SJCRH30 (cell line): ENCODE measurements at regions not wholly inside any gene's neighbourhood (a gene's known extent, or its start where the extent isn't known, plus 50 kb on each side); places are given as distances from the start of the nearest gene placed in this dataset.

Experiments
- DNase-seq, 2 experiments: peaks; one replicate each; pipeline ENCODE4 v3.0.0-alpha.2; 2015 to 2020
- H3K27ac ChIP-seq: fragments of 250-450 bp; sonication (Bioruptor Pico); 2 replicates; pipeline ENCODE4 v1.5.1; 2020; ENCODE audit warnings: mild to moderate bottlenecking, moderate library complexity
- H3K27me3 ChIP-seq: fragments of 250-450 bp; sonication (Bioruptor Pico); 2 replicates; pipeline ENCODE4 v1.5.1; 2020; ENCODE audit warnings: mild to moderate bottlenecking, moderate library complexity
- H3K36me3 ChIP-seq: fragments of 250-450 bp; sonication (Bioruptor Pico); 2 replicates; pipeline ENCODE4 v1.5.1; 2020; ENCODE audit warnings: mild to moderate bottlenecking, moderate library complexity
- H3K4me1 ChIP-seq: fragments of 250-450 bp; sonication (Bioruptor Pico); 2 replicates; pipeline ENCODE4 v1.5.1; 2020; ENCODE audit warnings: mild to moderate bottlenecking, moderate library complexity
- H3K4me3 ChIP-seq: fragments of 250-450 bp; sonication (Bioruptor Pico); 2 replicates; pipeline ENCODE4 v1.5.1; 2020; ENCODE audit warnings: mild to moderate bottlenecking, moderate library complexity
- H3K9me3 ChIP-seq: fragments of 250-450 bp; sonication (Bioruptor Pico); replicated peaks from 2 replicates; pipeline ENCODE4 v1.5.1; 2020; ENCODE audit warnings: mild to moderate bottlenecking, moderate library complexity

- Histone ChIP-seq H3K27me3 (no peaks in the 10 kb centered on the region), H3K4me3 (no peak overlapping the region), H3K36me3 (no peaks in the 10 kb centered on the region), H3K9me3 (no peaks in the 10 kb centered on the region), H3K4me1 (no peaks in the 10 kb centered on the region), H3K27ac (no peak overlapping the region)
- DNase-seq = no peak
These were observed 89.1 kb upstream of the COL24A1 start for GRCh38 chr1:86245566-86246190.

GRCh38 chr1:86239894-86240293 is 83.3 kb upstream of the COL24A1 start:
- no peak for DNase-seq
- no peaks in the 10 kb centered on the region for H3K27me3 ChIP-seq
- H3K9me3 ChIP-seq = 0 out of 2 replicates have a peak, but pooled peaks cover 3% of the 10 kb centered on the region
- H3K27ac ChIP-seq = no peak overlapping the region
- no peaks in the 10 kb centered on the region for H3K4me1 ChIP-seq
- H3K36me3 ChIP-seq = no peaks in the 10 kb centered on the region
- H3K4me3 ChIP-seq = no peak overlapping the region

GRCh38 chr1:86239490-86239889 is 82.9 kb upstream of the COL24A1 start:
- Histone ChIP-seq H3K36me3 (no peaks in the 10 kb centered on the region), H3K9me3 (0 out of 2 replicates have a peak, but pooled peaks cover 3% of the 10 kb centered on the region), H3K4me3 (no peak overlapping the region), H3K4me1 (no peaks in the 10 kb centered on the region), H3K27me3 (no peaks in the 10 kb centered on the region), H3K27ac (no peak overlapping the region)
- no peak for DNase-seq

GRCh38 chr1:86238226-86238625 is 81.7 kb upstream of the COL24A1 start:
- DNase-seq = no peak
- Histone ChIP-seq H3K27me3 (no peaks in the 10 kb centered on the region), H3K27ac (no peak overlapping the region), H3K4me3 (no peak overlapping the region), H3K4me1 (no peaks in the 10 kb centered on the region), H3K36me3 (no peaks in the 10 kb centered on the region), H3K9me3 (0 out of 2 replicates have a peak, but pooled peaks cover 3% of the 10 kb centered on the region)

GRCh38 chr1:86235852-86236251 is 79.3 kb upstream of the COL24A1 start:
- DNase-seq = no peak
- Histone ChIP-seq H3K27ac (no peak overlapping the region), H3K9me3 (0 out of 2 replicates have a peak, but pooled peaks cover 3% of the 10 kb centered on the region), H3K4me3 (no peak overlapping the region), H3K36me3 (no peaks in the 10 kb centered on the region), H3K27me3 (no peaks in the 10 kb centered on the region), H3K4me1 (no peaks in the 10 kb centered on the region)

GRCh38 chr1:86233403-86233802 is 76.8 kb upstream of the COL24A1 start:
- DNase-seq = no peak
- Histone ChIP-seq H3K9me3 (0 out of 2 replicates have a peak, but pooled peaks cover 3% of the 10 kb centered on the region), H3K4me1 (no peaks in the 10 kb centered on the region), H3K4me3 (no peak overlapping the region), H3K27ac (no peak overlapping the region), H3K36me3 (no peaks in the 10 kb centered on the region), H3K27me3 (no peaks in the 10 kb centered on the region)

GRCh38 chr1:86231076-86231475 is 74.5 kb upstream of the COL24A1 start:
- Histone ChIP-seq H3K4me3 (no peak overlapping the region), H3K9me3 (no peaks in the 10 kb centered on the region), H3K4me1 (peaks cover 12% of the 10 kb centered on the region), H3K27ac (no peak overlapping the region), H3K27me3 (no peaks in the 10 kb centered on the region), H3K36me3 (no peaks in the 10 kb centered on the region)
- DNase-seq = peak; percentile 14 to 37

- no peak for DNase-seq
- Histone ChIP-seq H3K9me3 (no peaks in the 10 kb centered on the region), H3K27me3 (no peaks in the 10 kb centered on the region), H3K4me3 (no peak overlapping the region), H3K4me1 (peaks cover 20% of the 10 kb centered on the region), H3K27ac (no peak overlapping the region), H3K36me3 (no peaks in the 10 kb centered on the region)
These were observed 72.9 kb upstream of the COL24A1 start for GRCh38 chr1:86229405-86229975.

GRCh38 chr1:86228546-86228945 is 72.0 kb upstream of the COL24A1 start:
- no peak for DNase-seq
- Histone ChIP-seq H3K4me1 (peaks cover 26% of the 10 kb centered on the region), H3K9me3 (no peaks in the 10 kb centered on the region), H3K36me3 (no peaks in the 10 kb centered on the region), H3K4me3 (no peak overlapping the region), H3K27me3 (no peaks in the 10 kb centered on the region), H3K27ac (no peak overlapping the region)

- Histone ChIP-seq H3K4me1 (peaks cover 26% of the 10 kb centered on the region), H3K27me3 (no peaks in the 10 kb centered on the region), H3K36me3 (no peaks in the 10 kb centered on the region), H3K9me3 (no peaks in the 10 kb centered on the region), H3K27ac (no peak overlapping the region), H3K4me3 (no peak overlapping the region)
- DNase-seq = peak; percentile 30 to 76
These were observed 70.5 kb upstream of the COL24A1 start for GRCh38 chr1:86227026-86227425.

- DNase-seq = peak in 1 of 2 experiments; percentile 8
- no peak overlapping the region for H3K4me3 ChIP-seq
These were observed 69.6 kb upstream of the COL24A1 start for GRCh38 chr1:86226204-86226603.

GRCh38 chr1:86224651-86225310 is 68.2 kb upstream of the COL24A1 start:
- no peaks in the 10 kb centered on the region for H3K36me3 ChIP-seq
- H3K4me3 ChIP-seq = no peak overlapping the region
- H3K4me1 ChIP-seq = peaks cover 26% of the 10 kb centered on the region
- DNase-seq = peak; percentile 6 to 42
- no peaks in the 10 kb centered on the region for H3K9me3 ChIP-seq
- H3K27ac ChIP-seq = no peak overlapping the region
- no peaks in the 10 kb centered on the region for H3K27me3 ChIP-seq

More at GRCh38 chr1:86226204-86226603, 69.6 kb upstream of the COL24A1 start:
- H3K27ac ChIP-seq = no peak overlapping the region
- no peaks in the 10 kb centered on the region for H3K27me3 ChIP-seq
- H3K36me3 ChIP-seq = no peaks in the 10 kb centered on the region
- H3K9me3 ChIP-seq = no peaks in the 10 kb centered on the region
- peaks cover 26% of the 10 kb centered on the region for H3K4me1 ChIP-seq

GRCh38 chr1:86218859-86219258 is 62.3 kb upstream of the COL24A1 start:
- H3K4me3 ChIP-seq = no peak overlapping the region
- H3K27me3 ChIP-seq = no peaks in the 10 kb centered on the region
- H3K27ac ChIP-seq = no peak overlapping the region
- H3K4me1 ChIP-seq = no peaks in the 10 kb centered on the region
- 0 out of 2 replicates have a peak, but pooled peaks cover 2% of the 10 kb centered on the region for H3K9me3 ChIP-seq
- no peak for DNase-seq
- H3K36me3 ChIP-seq = no peaks in the 10 kb centered on the region

- Histone ChIP-seq H3K4me3 (no peak overlapping the region), H3K27ac (no peak overlapping the region), H3K36me3 (no peaks in the 10 kb centered on the region), H3K27me3 (no peaks in the 10 kb centered on the region), H3K9me3 (0 out of 2 replicates have a peak, but pooled peaks cover 2% of the 10 kb centered on the region), H3K4me1 (no peaks in the 10 kb centered on the region)
- no peak for DNase-seq
These were observed 58.0 kb upstream of the COL24A1 start for GRCh38 chr1:86214605-86215004.

- H3K4me3 ChIP-seq = no peak overlapping the region
- H3K36me3 ChIP-seq = no peaks in the 10 kb centered on the region
- no peak for DNase-seq
- H3K4me1 ChIP-seq = peaks cover 14% of the 10 kb centered on the region
- no peaks in the 10 kb centered on the region for H3K27me3 ChIP-seq
- H3K9me3 ChIP-seq = no peaks in the 10 kb centered on the region; the same call in 1 of the 2 replicates
- no peak overlapping the region for H3K27ac ChIP-seq
These were observed 52.8 kb upstream of the COL24A1 start for GRCh38 chr1:86209346-86209745.
